Thyroid gland (tissue), 4 donors: ENCODE measurements at regions not wholly inside any gene's neighbourhood (a gene's known extent, or its start where the extent isn't known, plus 50 kb on each side); places are given as distances from the start of the nearest gene placed in this dataset.

Experiments used
- DNase-seq, 2 donors: peaks; one replicate each; pipeline ENCODE4 v3.0.0-alpha.2; 2019
- H3K27ac ChIP-seq, 3 donors: fragments of 200-600 bp; sonication (generic); 1 replicate in 2 of 3; 2 replicates in 1 of 3; pipeline ENCODE4 v1.5.1; 2016 to 2019; ENCODE audit warnings: mild to moderate bottlenecking in 1 of 3, moderate library complexity in 1 of 3
- H3K27me3 ChIP-seq: fragments of 200-600 bp; sonication (generic); one replicate; pipeline ENCODE4 v1.5.1; 2019
- H3K36me3 ChIP-seq, 2 donors: fragments of 200-600 bp; sonication (generic); one replicate each; pipeline ENCODE4 v1.5.1; 2016 to 2019
- H3K4me1 ChIP-seq, 2 donors: fragments of 200-600 bp; sonication (generic); one replicate each; pipeline ENCODE4 v1.5.1; 2017 to 2019
- H3K4me3 ChIP-seq, 3 donors: fragments of 200-600 bp; sonication (generic); replicated peaks in 1 of 3; 1 replicate in 2 of 3; 2 replicates in 1 of 3; pipeline ENCODE4 v1.5.1; 2016; ENCODE audit warnings: mild to moderate bottlenecking in 1 of 3
- H3K9me3 ChIP-seq: fragments of 200-600 bp; sonication (generic); one replicate; pipeline ENCODE4 v1.5.1; 2017
- POLR2A ChIP-seq, 2 donors: fragments of 450-650 bp; IDR thresholded peaks; one replicate each; pipeline ENCODE4 v1.6.1; 2017; ENCODE audit warnings: antibody characterized with exemption in 2 of 2, mild to moderate bottlenecking in 2 of 2, moderate library complexity in 1 of 2
- WGBS, 2 donors: methylation state at CpG; one replicate each; pipeline ENCODE4 v1.1.5; 2017; 5-methylcytosine and 5-hydroxymethylcytosine counted together
- intact Hi-C: fragments of 100-400 bp; cut with DNase I; formaldehyde crosslinking; loops from one replicate; pipeline ENCODE4 v1.15.1; 2023
- TF ChIP-seq, protein P1 (sequence below), 6 experiments: fragments of 200-600 bp in 3 of 6; fragments of 450-650 bp in 3 of 6; sonication (generic) in 3 of 6; IDR thresholded peaks; one replicate each; pipeline ENCODE4 v1.5.1; 2016 to 2019; ENCODE audit warnings: antibody characterized with exemption in 6 of 6, mild to moderate bottlenecking in 2 of 6, inconsistent platforms in 1 of 6, moderate library complexity in 1 of 6

DNA sequence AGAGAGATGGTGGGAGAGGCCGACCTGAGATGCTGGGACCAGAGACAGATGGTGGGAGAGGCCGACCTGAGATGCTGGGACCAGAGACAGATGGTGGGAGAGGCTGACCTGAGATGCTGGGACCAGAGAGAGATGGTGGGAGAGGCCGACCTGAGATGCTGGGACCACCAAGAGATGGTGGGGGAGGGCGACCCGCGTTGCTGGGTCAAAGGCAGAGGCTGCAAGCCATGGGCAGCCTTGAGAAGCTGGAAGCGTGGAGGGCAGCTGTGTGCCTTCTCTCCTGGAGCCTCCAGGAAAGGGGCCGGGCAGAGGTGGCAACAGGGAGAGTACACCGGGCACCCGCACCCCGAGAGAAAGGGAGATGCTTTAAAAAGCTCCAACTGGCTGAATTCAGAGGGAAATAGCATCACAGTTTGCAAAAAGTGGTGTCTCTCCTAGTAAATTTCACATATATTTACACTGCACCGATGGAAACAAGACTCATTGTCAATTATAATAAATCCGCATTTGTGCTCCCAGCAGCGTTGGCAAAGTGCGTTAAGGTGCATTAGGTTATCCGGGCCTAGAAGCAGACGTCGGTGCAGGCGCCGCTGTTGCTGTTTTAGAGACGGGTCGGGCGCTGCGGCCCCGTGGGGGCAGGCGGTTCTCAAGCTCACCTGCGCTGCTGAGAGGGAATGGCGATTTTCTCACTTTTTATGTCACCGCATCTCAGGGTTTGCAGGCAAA, 132.4 kb downstream of the DLL1 start:
- intact Hi-C loops, result loop anchor here (10.0 kb wide), 1 partner anchor 174 kb away; no protein-coding TSS in a partner anchor
- no peaks in the 10 kb centered on the region for H3K9me3 ChIP-seq
- TF ChIP-seq, protein P1, sequence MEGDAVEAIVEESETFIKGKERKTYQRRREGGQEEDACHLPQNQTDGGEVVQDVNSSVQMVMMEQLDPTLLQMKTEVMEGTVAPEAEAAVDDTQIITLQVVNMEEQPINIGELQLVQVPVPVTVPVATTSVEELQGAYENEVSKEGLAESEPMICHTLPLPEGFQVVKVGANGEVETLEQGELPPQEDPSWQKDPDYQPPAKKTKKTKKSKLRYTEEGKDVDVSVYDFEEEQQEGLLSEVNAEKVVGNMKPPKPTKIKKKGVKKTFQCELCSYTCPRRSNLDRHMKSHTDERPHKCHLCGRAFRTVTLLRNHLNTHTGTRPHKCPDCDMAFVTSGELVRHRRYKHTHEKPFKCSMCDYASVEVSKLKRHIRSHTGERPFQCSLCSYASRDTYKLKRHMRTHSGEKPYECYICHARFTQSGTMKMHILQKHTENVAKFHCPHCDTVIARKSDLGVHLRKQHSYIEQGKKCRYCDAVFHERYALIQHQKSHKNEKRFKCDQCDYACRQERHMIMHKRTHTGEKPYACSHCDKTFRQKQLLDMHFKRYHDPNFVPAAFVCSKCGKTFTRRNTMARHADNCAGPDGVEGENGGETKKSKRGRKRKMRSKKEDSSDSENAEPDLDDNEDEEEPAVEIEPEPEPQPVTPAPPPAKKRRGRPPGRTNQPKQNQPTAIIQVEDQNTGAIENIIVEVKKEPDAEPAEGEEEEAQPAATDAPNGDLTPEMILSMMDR (IDR thresholded peaks at IDR 0.05), result no peak
- TF ChIP-seq POLR2A (IDR thresholded peaks at IDR 0.05), result no peak
- no peaks in the 10 kb centered on the region for H3K27me3 ChIP-seq
- peaks cover under 1 to 5% of the 10 kb centered on the region in 2 donors for H3K4me1 ChIP-seq
- no peak overlapping the region for H3K4me3 ChIP-seq
- WGBS, 2 donors, result 85 to 93% methylated on average over 29 of the region's 29 CpGs
- H3K27ac ChIP-seq, result no peak overlapping the region
- no peak for DNase-seq
- H3K36me3 ChIP-seq, result no peaks in the 10 kb centered on the region

GRCh38 chr6:170157567-170158218, 133.2 kb downstream of the DLL1 start:
- no peak overlapping the region for H3K27ac ChIP-seq
- H3K27me3 ChIP-seq, result no peaks in the 10 kb centered on the region
- H3K4me1 ChIP-seq, result peaks cover 8 to 12% of the 10 kb centered on the region in 2 donors
- no peaks in the 10 kb centered on the region for H3K9me3 ChIP-seq
- WGBS, 2 donors, result 84 to 90% methylated on average over 28 of the region's 28 CpGs
- intact Hi-C loops, result loop anchor here (10.0 kb wide), 1 partner anchor 173 kb away; no protein-coding TSS in a partner anchor
- DNase-seq, result no peak
- no peak for TF ChIP-seq POLR2A (IDR thresholded peaks at IDR 0.05)
- TF ChIP-seq, protein P1 (IDR thresholded peaks at IDR 0.05), result no peak
- no peaks in the 10 kb centered on the region for H3K36me3 ChIP-seq
- no peak overlapping the region for H3K4me3 ChIP-seq

DNA sequence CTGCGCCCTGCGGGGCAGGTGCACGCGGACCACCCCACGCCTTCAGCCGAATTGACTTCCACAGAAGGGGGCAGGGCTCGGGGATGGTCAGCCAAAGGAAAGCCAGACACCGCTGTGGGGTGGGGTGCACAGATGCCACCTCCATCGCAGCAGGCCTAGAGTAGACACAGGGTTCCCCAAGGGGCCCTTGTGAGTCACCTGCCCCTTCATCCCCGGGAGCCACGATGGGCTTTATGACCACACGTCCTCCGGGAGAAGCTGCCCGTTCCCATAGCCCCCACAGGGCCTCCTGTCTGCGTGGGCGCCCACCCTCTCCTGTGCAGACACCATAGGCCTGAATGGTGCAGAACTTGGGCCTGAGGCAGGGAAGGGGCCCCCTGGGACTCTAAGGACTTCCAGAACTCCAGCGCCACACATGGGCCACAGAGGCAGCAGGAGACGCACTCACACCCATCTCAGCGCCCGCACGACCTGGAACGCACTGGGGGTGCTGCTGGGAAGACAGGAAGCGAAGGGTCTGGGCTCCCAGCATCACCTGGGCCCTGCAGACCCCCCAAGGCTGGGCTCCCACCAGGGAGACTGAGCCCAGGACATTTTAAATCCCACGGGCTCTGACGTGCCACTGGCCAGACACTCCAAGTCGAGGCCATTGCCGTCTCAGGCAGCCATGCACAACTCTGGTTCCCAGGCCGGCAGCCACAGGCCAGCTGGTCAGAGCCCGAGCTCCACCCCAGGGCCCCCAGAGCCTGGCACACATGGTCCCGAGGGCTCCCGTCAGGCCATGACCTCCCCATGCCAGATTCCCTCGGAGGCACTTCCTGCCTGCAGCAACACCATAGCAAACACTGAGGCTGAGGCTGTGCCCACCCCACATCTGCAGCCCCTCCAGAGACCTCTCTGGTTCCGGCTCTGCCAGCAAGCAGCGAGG, 134.2 kb downstream of the DLL1 start:
- H3K36me3 ChIP-seq, result no peaks in the 10 kb centered on the region
- WGBS, 2 donors, result 92 to 94% methylated on average over 20 to 28 of the region's 34 CpGs
- no peak for DNase-seq
- no peaks in the 10 kb centered on the region for H3K27me3 ChIP-seq
- TF ChIP-seq, protein P1 (IDR thresholded peaks at IDR 0.05), result no peak
- no peak for TF ChIP-seq POLR2A (IDR thresholded peaks at IDR 0.05)
- H3K27ac ChIP-seq, result no peak overlapping the region
- H3K4me3 ChIP-seq, result no peak overlapping the region
- intact Hi-C loops, result loop anchor here (10.0 kb wide), 1 partner anchor 172 kb away; no protein-coding TSS in a partner anchor
- peaks cover 16 to 20% of the 10 kb centered on the region in 2 donors for H3K4me1 ChIP-seq
- no peaks in the 10 kb centered on the region for H3K9me3 ChIP-seq

DNA sequence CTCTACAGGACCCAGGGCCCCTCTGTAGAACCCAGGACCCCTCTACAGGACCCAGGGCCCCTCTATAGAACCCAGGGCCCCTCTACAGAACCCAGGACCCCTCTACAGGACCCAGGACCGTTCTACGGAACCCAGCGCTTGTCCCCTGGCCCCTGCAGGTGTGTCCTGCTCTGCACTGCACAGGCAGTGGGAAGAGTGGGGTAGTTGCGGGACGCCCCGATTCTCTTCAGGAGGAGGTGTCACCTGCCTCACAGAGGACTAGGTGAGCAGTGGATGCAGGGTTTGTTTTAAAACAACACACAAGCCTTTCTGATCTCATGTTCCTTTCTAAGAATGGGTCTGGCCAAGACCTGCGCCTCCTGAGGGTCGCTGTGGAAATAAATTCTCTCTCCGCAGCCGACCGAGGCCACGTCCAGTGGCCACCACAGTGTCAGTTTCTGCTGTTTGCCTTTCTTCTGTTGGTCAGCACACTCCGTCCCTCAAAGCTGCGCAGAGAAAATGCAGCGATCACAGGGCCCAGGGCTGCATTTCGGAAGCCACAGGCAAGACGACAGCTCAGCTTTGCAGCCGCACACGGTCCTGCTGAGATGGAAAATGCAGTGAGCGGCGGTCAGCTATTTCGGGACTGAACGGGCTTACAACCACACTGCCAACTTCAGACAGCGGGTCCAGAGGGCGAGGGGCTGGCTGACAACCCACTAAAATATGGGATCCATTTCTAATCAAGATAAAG, 135.2 kb downstream of the DLL1 start:
- WGBS, 2 donors, result 94 to 95% methylated on average over 18 to 25 of the region's 25 CpGs
- Histone ChIP-seq H3K9me3 (no peaks in the 10 kb centered on the region), H3K36me3 (no peaks in the 10 kb centered on the region), H3K4me3 (no peak overlapping the region), H3K4me1 (peaks cover 16 to 20% of the 10 kb centered on the region in 2 donors), H3K27me3 (no peaks in the 10 kb centered on the region), H3K27ac (no peak overlapping the region)
- intact Hi-C loops, result loop anchor here (10.0 kb wide), 1 partner anchor 171 kb away; no protein-coding TSS in a partner anchor
- TF ChIP-seq, protein P1 (IDR thresholded peaks at IDR 0.05), result no peak
- TF ChIP-seq POLR2A (IDR thresholded peaks at IDR 0.05), result no peak
- no peak for DNase-seq
